GM23338 (cell line): ENCODE measurements at regions not wholly inside any gene's neighbourhood (a gene's known extent, or its start where the extent isn't known, plus 50 kb on each side); places are given as distances from the start of the nearest gene placed in this dataset.

Source experiments
- ATAC-seq: fragments of 200-7000 bp; cut with Tn5 transposase; 3 replicates; pipeline ENCODE4 v1.9.1; 2020
- DNase-seq: peaks from one replicate; pipeline ENCODE4 v3.0.0-alpha.2; 2015; ENCODE audit warnings: low spot score
- H2AFZ ChIP-seq: fragments of 200-600 bp; sonication (generic); 2 replicates; pipeline ENCODE4 v1.8.0; 2016; ENCODE audit warnings: antibody characterized with exemption, mild to moderate bottlenecking, moderate library complexity
- H3F3A ChIP-seq: fragments of 200-600 bp; sonication (generic); replicated peaks from 2 replicates; pipeline ENCODE4 v1.8.0; 2017; ENCODE audit warnings: antibody characterized with exemption, mixed run types, low read depth
- H3K27ac ChIP-seq: fragments of 200-600 bp; sonication (generic); 2 replicates; pipeline ENCODE4 v1.6.1; 2016; ENCODE audit warnings: low read depth
- H3K27me3 ChIP-seq: fragments of 200-600 bp; sonication (generic); 2 replicates; pipeline ENCODE4 v1.8.0; 2016; ENCODE audit warnings: mild to moderate bottlenecking, mixed run types, moderate library complexity; ENCODE audit not compliant: insufficient read depth
- H3K36me3 ChIP-seq: fragments of 200-600 bp; sonication (generic); 2 replicates; pipeline ENCODE4 v1.8.0; 2016; ENCODE audit warnings: mild to moderate bottlenecking; ENCODE audit not compliant: insufficient read depth
- H3K4me1 ChIP-seq: fragments of 200-600 bp; sonication (generic); 2 replicates; pipeline ENCODE4 v1.8.0; 2016; ENCODE audit warnings: mild to moderate bottlenecking, moderate library complexity; ENCODE audit not compliant: insufficient read depth
- H3K4me2 ChIP-seq: fragments of 200-600 bp; sonication (generic); 2 replicates; pipeline ENCODE4 v1.7.1; 2017; ENCODE audit warnings: mixed run types
- H3K4me3 ChIP-seq: fragments of 200-600 bp; sonication (generic); 2 replicates; pipeline ENCODE4 v1.6.1; 2016; ENCODE audit warnings: mixed run types
- H3K79me2 ChIP-seq: fragments of 200-600 bp; sonication (generic); replicated peaks from 2 replicates; pipeline ENCODE4 v1.8.0; 2017; ENCODE audit warnings: mild to moderate bottlenecking; ENCODE audit not compliant: insufficient read depth
- H3K9me2 ChIP-seq: fragments of 200-600 bp; sonication (generic); 2 replicates; pipeline ENCODE4 v1.8.0; 2017; ENCODE audit not compliant: insufficient read depth
- H4K20me1 ChIP-seq: fragments of 200-600 bp; sonication (generic); replicated peaks from 2 replicates; pipeline ENCODE4 v1.8.0; 2017; ENCODE audit warnings: mild to moderate bottlenecking; ENCODE audit not compliant: insufficient read depth
- H3K27ac Mint-ChIP-seq: 2 replicates; pipeline ENCODE4 v1.8.0; 2020; ENCODE audit warnings: inconsistent platforms, mild to moderate bottlenecking, moderate library complexity, mixed read lengths
- H3K27me3 Mint-ChIP-seq: 3 replicates; pipeline ENCODE4 v1.8.0; 2022; ENCODE audit warnings: low read depth, mild to moderate bottlenecking, moderate library complexity, mixed read lengths, inconsistent platforms; ENCODE audit not compliant: insufficient read depth, poor library complexity
- H3K36me3 Mint-ChIP-seq: 3 replicates; pipeline ENCODE4 v1.8.0; 2021; ENCODE audit warnings: low read depth, mild to moderate bottlenecking, inconsistent platforms, moderate library complexity, mixed read lengths
- H3K4me1 Mint-ChIP-seq: 3 replicates; pipeline ENCODE4 v1.8.0; 2020; ENCODE audit warnings: mild to moderate bottlenecking, inconsistent platforms, mixed read lengths
- H3K4me3 Mint-ChIP-seq: 3 replicates; pipeline ENCODE4 v1.8.0; 2021; ENCODE audit warnings: moderate library complexity, mild to moderate bottlenecking, inconsistent platforms, mixed read lengths
- H3K9me3 Mint-ChIP-seq: 3 replicates; pipeline ENCODE4 v1.8.0; 2020; ENCODE audit warnings: moderate library complexity, mild to moderate bottlenecking, inconsistent platforms, mixed read lengths
- CREB1 ChIP-seq: fragments of 250-450 bp; sonication (Bioruptor Pico); IDR thresholded peaks from 2 replicates; pipeline ENCODE4 v1.5.0; 2020; ENCODE audit warnings: low read depth, mild to moderate bottlenecking, moderate library complexity
- EZH2 ChIP-seq: fragments of 200-600 bp; sonication (generic); IDR thresholded peaks from one replicate; pipeline ENCODE4 v1.8.0; 2017; ENCODE audit warnings: antibody characterized with exemption, mild to moderate bottlenecking, low read depth; ENCODE audit not compliant: unreplicated experiment
- JUNB ChIP-seq: IDR thresholded peaks from one replicate; pipeline ENCODE4 v1.6.1; 2016; ENCODE audit warnings: antibody characterized with exemption; ENCODE audit not compliant: unreplicated experiment
- NANOG ChIP-seq: IDR thresholded peaks from 2 replicates; pipeline ENCODE4 v1.6.1; 2016; ENCODE audit warnings: antibody characterized with exemption, borderline replicate concordance
- POLR2AphosphoS5 ChIP-seq: IDR thresholded peaks from 2 replicates; pipeline ENCODE4 v1.6.1; 2016; ENCODE audit warnings: antibody characterized with exemption, low read depth
- ZNF114 ChIP-seq: fragments of 250-450 bp; sonication (Bioruptor Pico); IDR thresholded peaks from 2 replicates; pipeline ENCODE4 v1.5.0; 2020; ENCODE audit warnings: mild to moderate bottlenecking, moderate library complexity
- ZNF331 ChIP-seq: fragments of 250-450 bp; sonication (Bioruptor Pico); IDR thresholded peaks from 2 replicates; pipeline ENCODE4 v1.5.0; 2020; ENCODE audit warnings: low read depth, mild to moderate bottlenecking, moderate library complexity
- TF ChIP-seq, protein P1 (sequence below): IDR thresholded peaks from 2 replicates; pipeline ENCODE4 v1.6.1; 2016; ENCODE audit warnings: antibody characterized with exemption
- TF ChIP-seq, protein P2 (sequence below): IDR thresholded peaks from one replicate; pipeline ENCODE4 v1.6.1; 2018; ENCODE audit warnings: antibody characterized with exemption; ENCODE audit not compliant: unreplicated experiment
- TF ChIP-seq, protein P3 (sequence below), 2 experiments: fragments of 200-600 bp in 1 of 2; sonication (generic) in 1 of 2; conservative IDR thresholded peaks; 2 replicates each; pipeline versions ENCODE4 v1.5.1 to v1.6.1; 2016 to 2017; ENCODE audit warnings: antibody characterized with exemption in 2 of 2, low read depth in 2 of 2, mild to moderate bottlenecking in 2 of 2, moderate library complexity in 1 of 2

DNA sequence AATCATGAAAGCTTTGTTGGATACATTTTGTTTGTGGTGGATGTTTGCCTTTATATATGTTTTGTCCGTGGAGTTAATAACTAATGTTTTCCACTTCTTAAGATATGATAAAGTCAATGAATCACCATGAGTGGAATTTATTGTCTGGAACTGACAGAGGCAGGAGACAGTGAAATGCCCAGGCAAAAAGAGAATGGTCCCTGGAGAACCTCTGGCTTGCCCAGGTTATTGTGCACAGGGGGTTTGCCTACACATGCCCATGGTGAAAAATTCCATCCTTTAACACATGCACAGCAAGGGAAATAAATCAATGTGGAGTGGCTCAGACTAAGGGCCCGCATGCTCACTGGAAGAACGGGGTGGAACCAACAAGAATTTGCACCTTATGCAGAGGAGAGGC, 964.3 kb upstream of the GRIA3 start:
- H3K27ac ChIP-seq = peak overlapping the region; percentile 95
- H3K79me2 ChIP-seq = peaks cover 26% of the 10 kb centered on the region
- H3K27me3 Mint-ChIP-seq = peaks cover 7% of the 10 kb centered on the region
- no peaks in the 10 kb centered on the region for H4K20me1 ChIP-seq
- TF ChIP-seq, protein P1, sequence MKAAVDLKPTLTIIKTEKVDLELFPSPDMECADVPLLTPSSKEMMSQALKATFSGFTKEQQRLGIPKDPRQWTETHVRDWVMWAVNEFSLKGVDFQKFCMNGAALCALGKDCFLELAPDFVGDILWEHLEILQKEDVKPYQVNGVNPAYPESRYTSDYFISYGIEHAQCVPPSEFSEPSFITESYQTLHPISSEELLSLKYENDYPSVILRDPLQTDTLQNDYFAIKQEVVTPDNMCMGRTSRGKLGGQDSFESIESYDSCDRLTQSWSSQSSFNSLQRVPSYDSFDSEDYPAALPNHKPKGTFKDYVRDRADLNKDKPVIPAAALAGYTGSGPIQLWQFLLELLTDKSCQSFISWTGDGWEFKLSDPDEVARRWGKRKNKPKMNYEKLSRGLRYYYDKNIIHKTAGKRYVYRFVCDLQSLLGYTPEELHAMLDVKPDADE = no peak
- TF ChIP-seq JUNB (no peak), NANOG (no peak)
- peaks cover 18% of the 10 kb centered on the region for H3K4me1 ChIP-seq
- peaks cover 7% of the 10 kb centered on the region for H3K9me3 Mint-ChIP-seq
- H2AFZ ChIP-seq = no peak overlapping the region
- no peaks in the 10 kb centered on the region for H3F3A ChIP-seq
- no peaks in the 10 kb centered on the region for H3K9me2 ChIP-seq
- DNase-seq (no peak), ATAC-seq (no peak)
- H3K27me3 ChIP-seq = no peaks in the 10 kb centered on the region
- no peak overlapping the region for H3K4me3 ChIP-seq
- peaks cover 32% of the 10 kb centered on the region for H3K36me3 Mint-ChIP-seq
- H3K36me3 ChIP-seq = no peaks in the 10 kb centered on the region; the same call in 1 of the 2 replicates
- H3K4me1 Mint-ChIP-seq = peaks cover 24% of the 10 kb centered on the region
- H3K4me3 Mint-ChIP-seq = peak overlapping the region; percentile 34; the same call in 1 of the 3 replicates
- no peak overlapping the region; the same call in 1 of the 2 replicates for H3K27ac Mint-ChIP-seq
- H3K4me2 ChIP-seq = peak overlapping the region; percentile 64; the same call in 1 of the 2 replicates

DNA sequence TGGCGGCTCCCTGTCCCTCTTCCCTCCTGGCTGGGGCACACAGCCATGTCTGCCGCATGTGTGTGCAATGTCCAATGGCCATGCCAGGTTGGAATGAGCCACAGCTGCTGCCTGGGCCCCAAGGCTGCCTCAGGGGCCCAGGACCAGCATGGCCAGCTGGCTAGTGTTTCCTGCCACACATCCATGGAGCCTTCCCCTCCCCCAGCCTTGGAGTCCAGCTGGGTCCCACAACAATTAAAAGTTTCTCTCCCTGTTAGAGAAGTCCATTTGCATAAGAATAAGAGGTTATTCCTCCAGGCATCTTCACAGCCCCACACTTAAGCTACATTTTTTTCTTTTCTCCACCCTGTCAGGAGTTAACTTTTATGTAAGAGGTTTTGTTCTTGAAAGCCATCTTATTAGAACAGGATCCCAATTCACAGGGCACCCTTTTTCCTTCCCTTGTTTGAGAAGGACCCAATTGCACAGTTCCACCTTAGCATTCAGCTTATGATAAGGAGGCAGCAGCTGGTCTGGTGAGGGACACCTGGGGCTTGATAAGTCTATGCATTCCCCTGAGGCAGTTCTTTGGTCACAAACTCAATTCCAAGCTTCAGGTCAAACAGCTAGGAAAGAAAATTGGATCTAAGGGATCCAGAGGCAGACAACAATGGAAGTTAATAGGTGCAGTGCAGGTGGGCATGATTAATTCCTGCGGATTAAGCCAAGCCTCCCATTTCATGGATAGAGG, 963.3 kb upstream of the GRIA3 start:
- peaks cover 38% of the 10 kb centered on the region for H3K36me3 Mint-ChIP-seq
- H3K4me1 ChIP-seq = peaks cover 18% of the 10 kb centered on the region
- H3K4me3 Mint-ChIP-seq = peak overlapping the region; percentile 98
- H3K4me1 Mint-ChIP-seq = peaks cover 26% of the 10 kb centered on the region
- H2AFZ ChIP-seq = no peak overlapping the region
- H3K9me3 Mint-ChIP-seq = peaks cover 5% of the 10 kb centered on the region
- H3F3A ChIP-seq = no peaks in the 10 kb centered on the region
- ATAC-seq = peak; percentile 83
- no peaks in the 10 kb centered on the region; the same call in 1 of the 2 replicates for H3K36me3 ChIP-seq
- no peaks in the 10 kb centered on the region for H4K20me1 ChIP-seq
- peak overlapping the region; percentile 70 for H3K4me2 ChIP-seq
- H3K27ac Mint-ChIP-seq = peak overlapping the region; percentile 99
- H3K79me2 ChIP-seq = peaks cover 37% of the 10 kb centered on the region
- DNase-seq = peak; percentile 84
- H3K4me3 ChIP-seq = peak overlapping the region; percentile 76
- H3K9me2 ChIP-seq = no peaks in the 10 kb centered on the region
- H3K27me3 ChIP-seq = no peaks in the 10 kb centered on the region
- H3K27ac ChIP-seq = peak overlapping the region; percentile 99
- H3K27me3 Mint-ChIP-seq = peaks cover 11% of the 10 kb centered on the region
- TF ChIP-seq, protein P1 = peak; percentile 58; the same call in 1 of the 2 replicates
- TF ChIP-seq EZH2 (no peak), CREB1 (CRISPR knock-in tag) (no peak), ZNF114 (CRISPR knock-in tag) (peak; percentile 9; the same call in 1 of the 2 replicates), JUNB (no peak), POLR2AphosphoS5 (0 out of 2 replicates have a peak, but pooled peaks have one; percentile 26), ZNF331 (no peak)
- TF ChIP-seq, protein P2, sequence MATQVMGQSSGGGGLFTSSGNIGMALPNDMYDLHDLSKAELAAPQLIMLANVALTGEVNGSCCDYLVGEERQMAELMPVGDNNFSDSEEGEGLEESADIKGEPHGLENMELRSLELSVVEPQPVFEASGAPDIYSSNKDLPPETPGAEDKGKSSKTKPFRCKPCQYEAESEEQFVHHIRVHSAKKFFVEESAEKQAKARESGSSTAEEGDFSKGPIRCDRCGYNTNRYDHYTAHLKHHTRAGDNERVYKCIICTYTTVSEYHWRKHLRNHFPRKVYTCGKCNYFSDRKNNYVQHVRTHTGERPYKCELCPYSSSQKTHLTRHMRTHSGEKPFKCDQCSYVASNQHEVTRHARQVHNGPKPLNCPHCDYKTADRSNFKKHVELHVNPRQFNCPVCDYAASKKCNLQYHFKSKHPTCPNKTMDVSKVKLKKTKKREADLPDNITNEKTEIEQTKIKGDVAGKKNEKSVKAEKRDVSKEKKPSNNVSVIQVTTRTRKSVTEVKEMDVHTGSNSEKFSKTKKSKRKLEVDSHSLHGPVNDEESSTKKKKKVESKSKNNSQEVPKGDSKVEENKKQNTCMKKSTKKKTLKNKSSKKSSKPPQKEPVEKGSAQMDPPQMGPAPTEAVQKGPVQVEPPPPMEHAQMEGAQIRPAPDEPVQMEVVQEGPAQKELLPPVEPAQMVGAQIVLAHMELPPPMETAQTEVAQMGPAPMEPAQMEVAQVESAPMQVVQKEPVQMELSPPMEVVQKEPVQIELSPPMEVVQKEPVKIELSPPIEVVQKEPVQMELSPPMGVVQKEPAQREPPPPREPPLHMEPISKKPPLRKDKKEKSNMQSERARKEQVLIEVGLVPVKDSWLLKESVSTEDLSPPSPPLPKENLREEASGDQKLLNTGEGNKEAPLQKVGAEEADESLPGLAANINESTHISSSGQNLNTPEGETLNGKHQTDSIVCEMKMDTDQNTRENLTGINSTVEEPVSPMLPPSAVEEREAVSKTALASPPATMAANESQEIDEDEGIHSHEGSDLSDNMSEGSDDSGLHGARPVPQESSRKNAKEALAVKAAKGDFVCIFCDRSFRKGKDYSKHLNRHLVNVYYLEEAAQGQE = no peak
- TF ChIP-seq, protein P3, sequence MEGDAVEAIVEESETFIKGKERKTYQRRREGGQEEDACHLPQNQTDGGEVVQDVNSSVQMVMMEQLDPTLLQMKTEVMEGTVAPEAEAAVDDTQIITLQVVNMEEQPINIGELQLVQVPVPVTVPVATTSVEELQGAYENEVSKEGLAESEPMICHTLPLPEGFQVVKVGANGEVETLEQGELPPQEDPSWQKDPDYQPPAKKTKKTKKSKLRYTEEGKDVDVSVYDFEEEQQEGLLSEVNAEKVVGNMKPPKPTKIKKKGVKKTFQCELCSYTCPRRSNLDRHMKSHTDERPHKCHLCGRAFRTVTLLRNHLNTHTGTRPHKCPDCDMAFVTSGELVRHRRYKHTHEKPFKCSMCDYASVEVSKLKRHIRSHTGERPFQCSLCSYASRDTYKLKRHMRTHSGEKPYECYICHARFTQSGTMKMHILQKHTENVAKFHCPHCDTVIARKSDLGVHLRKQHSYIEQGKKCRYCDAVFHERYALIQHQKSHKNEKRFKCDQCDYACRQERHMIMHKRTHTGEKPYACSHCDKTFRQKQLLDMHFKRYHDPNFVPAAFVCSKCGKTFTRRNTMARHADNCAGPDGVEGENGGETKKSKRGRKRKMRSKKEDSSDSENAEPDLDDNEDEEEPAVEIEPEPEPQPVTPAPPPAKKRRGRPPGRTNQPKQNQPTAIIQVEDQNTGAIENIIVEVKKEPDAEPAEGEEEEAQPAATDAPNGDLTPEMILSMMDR (conservative IDR thresholded peaks at IDR 0.05; ENCODE audit: low read depth in 2 of 2) = no peak
